K562 (cell line): ENCODE measurements at regions not wholly inside any gene's neighbourhood (a gene's known extent, or its start where the extent isn't known, plus 50 kb on each side); places are given as distances from the start of the nearest gene placed in this dataset.

Experiments used
- ATAC-seq: fragments of 200-7000 bp; cut with Tn5 transposase; 3 replicates; pipeline ENCODE4 v1.9.1; 2020; ENCODE audit warnings: moderate library complexity
- BruUV-seq: library from RNA; stranded (reverse); fragments of 400-500 nt; replicated peaks from 2 replicates; lab custom pipeline; 2021; lab: Mats Ljungman, UMichigan
- CTCF ChIA-PET: fragments of 300-600 bp; formaldehyde crosslinking; extraction: SDS; loops from one replicate; lab custom pipeline; 2021; ENCODE audit warnings: low intra/inter-chr PET ratio; lab: Yijun Ruan, JAX
- POLR2A ChIA-PET: fragments of 300-600, 350-650 bp; sonication (Branson Sonifier 250); formaldehyde crosslinking; extraction: SDS; loops from one replicate; lab custom pipeline; 2021; ENCODE audit warnings: antibody characterized with exemption, inconsistent platforms; lab: Yijun Ruan, JAX
- DNase-seq, 4 experiments: peaks; one replicate each; pipeline versions ENCODE4 v3.0.0 to v3.0.0-alpha.2; 2011 to 2018; ENCODE audit warnings: low spot score in 3 of 4, mixed read lengths in 3 of 4; ENCODE audit errors: extremely low read depth in 1 of 4
- FAIRE-seq: peaks from 2 replicates; lab custom pipeline; 2011; peaks lifted over from hg19 to GRCh38; lab: Jason Lieb, UNC
- H2AFZ ChIP-seq: 2 replicates; pipeline ENCODE4 v1.6.0; 2011; ENCODE audit warnings: low read depth, low read length, control low read depth, inconsistent platforms
- H3K27ac ChIP-seq: fragments of 200-600 bp; 3 replicates; pipeline ENCODE4 v1.8.0; 2011; ENCODE audit warnings: low read depth, mild to moderate bottlenecking, control low read depth, inconsistent platforms, low read length, moderate library complexity, mixed read lengths; ENCODE audit errors: extremely low read depth
- H3K27me3 ChIP-seq, 2 experiments: fragments of 300-600 bp in 1 of 2; 2 replicates in 1 of 2; 3 replicates in 1 of 2; pipeline versions ENCODE4 v1.6.0 to v1.8.0; 2011; ENCODE audit warnings: inconsistent platforms in 2 of 2, low read length in 2 of 2, mild to moderate bottlenecking in 1 of 2, mixed read lengths in 1 of 2, moderate library complexity in 1 of 2; ENCODE audit not compliant: control insufficient read depth in 2 of 2, insufficient read depth in 2 of 2
- H3K36me3 ChIP-seq: fragments of 300-600 bp; 3 replicates; pipeline ENCODE4 v1.8.0; 2011; ENCODE audit warnings: mild to moderate bottlenecking, low read length, inconsistent platforms; ENCODE audit not compliant: control insufficient read depth, insufficient read depth
- H3K4me1 ChIP-seq, 2 experiments: fragments of 200-600 bp in 1 of 2; replicated peaks in 1 of 2; 2 replicates in 1 of 2; 3 replicates in 1 of 2; pipeline versions ENCODE4 v1.5.1 to v1.8.0; 2011; ENCODE audit warnings: inconsistent platforms in 2 of 2, low read length in 2 of 2, mild to moderate bottlenecking in 1 of 2, mixed read lengths in 1 of 2, moderate library complexity in 1 of 2; ENCODE audit not compliant: control insufficient read depth in 2 of 2, insufficient read depth in 2 of 2
- H3K4me2 ChIP-seq: 2 replicates; pipeline ENCODE4 v1.6.1; 2011; ENCODE audit warnings: low read length, control low read depth, inconsistent platforms, mixed read lengths; ENCODE audit not compliant: insufficient read depth
- H3K4me3 ChIP-seq: fragments of 200-600 bp; sonication (generic), shearing (Covaris generic); 2 replicates; pipeline ENCODE4 v1.5.1; 2016; ENCODE audit warnings: control low read depth, inconsistent platforms
- H3K79me2 ChIP-seq: fragments of 200-600 bp; 3 replicates; pipeline ENCODE4 v1.8.0; 2011; ENCODE audit warnings: low read length, inconsistent platforms; ENCODE audit not compliant: control insufficient read depth, insufficient read depth
- H3K9ac ChIP-seq, 2 experiments: 2 replicates each; pipeline versions ENCODE4 v1.6.0 to v1.6.1; 2011; ENCODE audit warnings: low read depth in 2 of 2, low read length in 2 of 2, control low read depth in 1 of 2, inconsistent platforms in 1 of 2, mild to moderate bottlenecking in 1 of 2, mixed read lengths in 1 of 2; ENCODE audit not compliant: insufficient read depth in 1 of 2
- H3K9me1 ChIP-seq: one replicate; pipeline ENCODE4 v1.6.0; 2011; ENCODE audit warnings: inconsistent platforms, mild to moderate bottlenecking, low read length, moderate library complexity; ENCODE audit not compliant: control insufficient read depth, insufficient read depth
- H3K9me3 ChIP-seq: replicated peaks from 2 replicates; pipeline ENCODE4 v1.5.1; 2011; ENCODE audit warnings: low read depth, low read length, inconsistent platforms; ENCODE audit not compliant: control insufficient read depth, insufficient read depth
- H4K20me1 ChIP-seq: replicated peaks from 2 replicates; pipeline ENCODE4 v1.6.1; 2011; ENCODE audit warnings: low read length, inconsistent platforms, mixed read lengths; ENCODE audit not compliant: control insufficient read depth, insufficient read depth
- ATF3 ChIP-seq, 2 experiments: fragments of 450-650 bp in 1 of 2; sonication (generic) in 1 of 2; formaldehyde crosslinking in 1 of 2; IDR thresholded peaks in 1 of 2; conservative IDR thresholded peaks in 1 of 2; 2 replicates each; pipeline versions ENCODE4 v1.6.1 to v1.8.1; 2016 to 2023; ENCODE audit warnings: mild to moderate bottlenecking in 2 of 2, moderate library complexity in 2 of 2, inconsistent platforms in 1 of 2, missing genetic modification reagents in 1 of 2
- HNRNPH1 ChIP-seq: fragments of 200-400 bp; formaldehyde crosslinking; optimal IDR thresholded peaks from 2 replicates; pipeline ENCODE3; 2017; ENCODE audit warnings: low read depth, mild to moderate bottlenecking, low read length, moderate library complexity
- NR4A1 ChIP-seq, 2 experiments: fragments of 250-450 bp in 1 of 2; fragments of 450-650 bp in 1 of 2; sonication (Bioruptor Pico) in 1 of 2; IDR thresholded peaks; 2 replicates each; pipeline versions ENCODE4 v1.4.0 to v1.6.1; 2016 to 2020; ENCODE audit warnings: mild to moderate bottlenecking in 2 of 2, missing compliant biosample characterization in 1 of 2, missing genetic modification characterization in 1 of 2, moderate library complexity in 1 of 2
- PHF8 ChIP-seq: fragments of 200-600 bp; sonication (generic); IDR thresholded peaks from 2 replicates; pipeline ENCODE4 v1.6.1; 2012; ENCODE audit warnings: mixed run types, mild to moderate bottlenecking, inconsistent platforms, low read length, moderate library complexity, borderline replicate concordance
- REST ChIP-seq, 2 experiments: fragments of 450-650 bp; formaldehyde crosslinking in 1 of 2; IDR thresholded peaks; 2 replicates each; pipeline versions ENCODE4 v1.4.0 to v1.6.1; 2014 to 2020; ENCODE audit warnings: mild to moderate bottlenecking in 2 of 2, borderline replicate concordance in 1 of 2, low read depth in 1 of 2
- SAFB ChIP-seq: fragments of 200-400 bp; formaldehyde crosslinking; IDR thresholded peaks from 2 replicates; pipeline ENCODE4 v1.6.1; 2017; ENCODE audit warnings: low read depth, low read length, borderline replicate concordance
- ZBED1 ChIP-seq: IDR thresholded peaks from 2 replicates; pipeline ENCODE4 v1.6.1; 2014
- ZKSCAN3 ChIP-seq: fragments of 250-450 bp; sonication (Bioruptor Pico); IDR thresholded peaks from 2 replicates; pipeline ENCODE4 v1.4.0; 2020
- ZNF124 ChIP-seq: sonication (generic); formaldehyde crosslinking; IDR thresholded peaks from 2 replicates; pipeline ENCODE4 v1.8.1; 2022; ENCODE audit warnings: missing genetic modification reagents
- WGBS: fragments of 100-300 bp; shearing (Covaris generic); methylation state at CpG from one replicate; pipeline ENCODE4 v1.1.6; 2016; ENCODE audit warnings: low coverage, mixed read lengths; ENCODE audit not compliant: insufficient coverage; ENCODE audit errors: missing lambda C conversion rate; 5-methylcytosine and 5-hydroxymethylcytosine counted together
- in situ Hi-C: fragments of 300-500 bp; cut with MboI; formaldehyde crosslinking; loops from 4 replicates; pipeline ENCODE4 v1.15.0; 2018; ENCODE audit warnings: inconsistent platforms, mixed read lengths
- intact Hi-C: fragments of 100-400 bp; cut with micrococcal nuclease; formaldehyde crosslinking; loops from 2 replicates; pipeline ENCODE4 v1.14.2; 2022

DNA sequence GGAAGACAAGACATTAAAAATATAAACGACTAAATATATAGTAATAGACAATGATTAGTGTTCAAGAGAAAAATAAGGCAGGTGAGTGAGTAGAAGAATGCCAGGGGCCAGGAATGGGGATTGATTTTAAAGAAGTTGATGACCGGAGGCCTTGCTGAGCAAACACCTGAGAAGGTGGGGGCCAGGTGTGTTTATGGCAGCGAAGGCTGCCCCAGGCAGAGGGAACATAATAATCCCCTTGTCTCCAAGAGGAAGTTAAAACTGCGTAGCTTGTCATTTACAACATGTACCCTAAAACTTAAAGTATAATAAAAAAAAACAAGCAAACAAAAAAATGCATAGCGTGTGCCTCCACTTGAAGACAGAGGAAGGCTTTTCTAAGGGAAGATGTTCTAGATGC, 220.3 kb downstream of the URB2 start (continued):
- no peak for TF ChIP-seq ATF3 (IDR thresholded peaks at IDR 0.05)
- TF ChIP-seq ATF3 (CRISPR knock-in tag; conservative IDR thresholded peaks at IDR 0.05): no peak

- BruUV-seq: no TSS peak
- no peak overlapping the region for H3K27ac ChIP-seq
- intact Hi-C loops (loop anchor here (5.0 to 10.0 kb wide), 2 partner anchors 132 to 326 kb away; no protein-coding TSS in a partner anchor), in situ Hi-C loops (no loop called here)
- H3K4me2 ChIP-seq: no peak overlapping the region
- H3K9me3 ChIP-seq: no peaks in the 10 kb centered on the region
- 1% methylated on average over 9 of the region's 9 CpGs for WGBS
- H3K9ac ChIP-seq: no peak overlapping the region
- H3K36me3 ChIP-seq: no peaks in the 10 kb centered on the region
- no peaks in the 10 kb centered on the region for H3K4me1 ChIP-seq
- no peak overlapping the region for H2AFZ ChIP-seq
- H4K20me1 ChIP-seq: 0 out of 2 replicates have a peak, but pooled peaks cover 2% of the 10 kb centered on the region
- H3K4me3 ChIP-seq: no peak overlapping the region
- peak; percentile 84 for FAIRE-seq
- no peaks in the 10 kb centered on the region for H3K79me2 ChIP-seq
- peak; percentile 90 for ATAC-seq
- ChIA-PET POLR2A (no interaction called here), CTCF (interaction anchor here (0.5 to 0.8 kb wide), 2 partner anchors 76 to 134 kb away, joined by 3 read pairs; no protein-coding TSS in a partner anchor)
- no peaks in the 10 kb centered on the region for H3K9me1 ChIP-seq
- H3K27me3 ChIP-seq: peaks cover 5 to 53% of the 10 kb centered on the region in 2 experiments; a peak in 3 of 5 replicates
- peak; percentile 58 to 67 (median 64) for DNase-seq
- TF ChIP-seq NR4A1 (CRISPR knock-in tag; IDR thresholded peaks at IDR 0.05) (no peak), NR4A1 (tag; IDR thresholded peaks at IDR 0.05) (no peak), HNRNPH1 (no peak), SAFB (no peak), ZBED1 (no peak), PHF8 (no peak), ZNF124 (no peak), REST (IDR thresholded peaks at IDR 0.05; ENCODE audit: borderline replicate concordance) (no peak), REST (CRISPR knock-in tag; IDR thresholded peaks at IDR 0.05; ENCODE audit: low read depth) (no peak), ZKSCAN3 (no peak)
These were observed 218.0 kb upstream of the GALNT2 start for GRCh38 chr1:229848752-229849677.
